ENCODE measurements at regions not wholly inside any gene's neighbourhood (a gene's known extent, or its start where the extent isn't known, plus 50 kb on each side); places are given as distances from the start of the nearest gene placed in this dataset.

- Mint-ChIP-seq H3K9me3 (peaks cover 11% of the 10 kb centered on the region), H3K27me3 (no peaks in the 10 kb centered on the region), H3K36me3 (ENCODE audit: low read depth) (peaks cover 1% of the 10 kb centered on the region), H3K4me3 (no peak overlapping the region), H3K4me1 (no peaks in the 10 kb centered on the region), H3K27ac (no peak overlapping the region)
- POLR2A ChIA-PET, result no interaction called here
- DNase-seq, result no peak
- CTCF ChIA-PET, result no interaction called here
Observed at GRCh38 chr1:60581455-60582220, 500.7 kb upstream of the NFIA start.

- no peak for DNase-seq
- Mint-ChIP-seq H3K9me3 (no peaks in the 10 kb centered on the region), H3K4me1 (no peaks in the 10 kb centered on the region), H3K27ac (no peak overlapping the region), H3K36me3 (ENCODE audit: low read depth) (no peaks in the 10 kb centered on the region), H3K27me3 (no peaks in the 10 kb centered on the region), H3K4me3 (no peak overlapping the region)
- ChIA-PET POLR2A (no interaction called here), CTCF (no interaction called here)
Observed at GRCh38 chr1:60577029-60577428, 503.5 kb upstream of the C1orf87 start.

GRCh38 chr1:60575326-60575977, 501.9 kb upstream of the C1orf87 start:
- POLR2A ChIA-PET, result no interaction called here
- H3K4me1 Mint-ChIP-seq, result no peaks in the 10 kb centered on the region
- no peak for DNase-seq
- no peak overlapping the region for H3K27ac Mint-ChIP-seq
- H3K4me3 Mint-ChIP-seq, result no peak overlapping the region
- H3K27me3 Mint-ChIP-seq, result no peaks in the 10 kb centered on the region
- no peaks in the 10 kb centered on the region for H3K36me3 Mint-ChIP-seq (ENCODE audit: low read depth)
- H3K9me3 Mint-ChIP-seq, result no peaks in the 10 kb centered on the region
- CTCF ChIA-PET, result no interaction called here

- DNase-seq, result no peak
- no peaks in the 10 kb centered on the region for H3K4me1 Mint-ChIP-seq
- no peak overlapping the region for H3K4me3 Mint-ChIP-seq
- ChIA-PET POLR2A (no interaction called here), CTCF (no interaction called here)
- no peaks in the 10 kb centered on the region for H3K27me3 Mint-ChIP-seq
- no peak overlapping the region for H3K27ac Mint-ChIP-seq
- no peaks in the 10 kb centered on the region for H3K36me3 Mint-ChIP-seq (ENCODE audit: low read depth)
- H3K9me3 Mint-ChIP-seq, result no peaks in the 10 kb centered on the region
Observed at GRCh38 chr1:60573726-60574409, 500.3 kb upstream of the C1orf87 start.

- no peak overlapping the region for H3K4me3 Mint-ChIP-seq
- CTCF ChIA-PET, result interaction anchor here (0.6 kb wide), 1 partner anchor 23 kb away, joined by 4 read pairs; no protein-coding TSS in a partner anchor
- no peaks in the 10 kb centered on the region for H3K9me3 Mint-ChIP-seq
- DNase-seq, result no peak
- H3K27me3 Mint-ChIP-seq, result no peaks in the 10 kb centered on the region
- H3K36me3 Mint-ChIP-seq (ENCODE audit: low read depth), result no peaks in the 10 kb centered on the region
- H3K27ac Mint-ChIP-seq, result no peak overlapping the region
- no peaks in the 10 kb centered on the region for H3K4me1 Mint-ChIP-seq
- POLR2A ChIA-PET, result no interaction called here
Observed at GRCh38 chr1:60573121-60573520, 499.6 kb upstream of the C1orf87 start.

GRCh38 chr1:60572378-60572777, 498.8 kb upstream of the C1orf87 start:
- Mint-ChIP-seq H3K27me3 (no peaks in the 10 kb centered on the region), H3K4me1 (no peaks in the 10 kb centered on the region), H3K4me3 (no peak overlapping the region), H3K27ac (no peak overlapping the region), H3K36me3 (ENCODE audit: low read depth) (no peaks in the 10 kb centered on the region), H3K9me3 (no peaks in the 10 kb centered on the region)
- POLR2A ChIA-PET, result no interaction called here
- no peak for DNase-seq
- CTCF ChIA-PET, result no interaction called here

GRCh38 chr1:60571811-60572210, 498.2 kb upstream of the C1orf87 start:
- Mint-ChIP-seq H3K36me3 (ENCODE audit: low read depth) (no peaks in the 10 kb centered on the region), H3K4me3 (no peak overlapping the region), H3K9me3 (no peaks in the 10 kb centered on the region), H3K27ac (no peak overlapping the region), H3K4me1 (no peaks in the 10 kb centered on the region), H3K27me3 (no peaks in the 10 kb centered on the region)
- ChIA-PET CTCF (no interaction called here), POLR2A (no interaction called here)
- DNase-seq, result no peak

GRCh38 chr1:60569189-60569588, 495.6 kb upstream of the C1orf87 start:
- ChIA-PET CTCF (no interaction called here), POLR2A (no interaction called here)
- no peak for DNase-seq
- no peaks in the 10 kb centered on the region for H3K27me3 Mint-ChIP-seq
- no peaks in the 10 kb centered on the region for H3K4me1 Mint-ChIP-seq
- no peak overlapping the region for H3K27ac Mint-ChIP-seq
- no peaks in the 10 kb centered on the region for H3K36me3 Mint-ChIP-seq (ENCODE audit: low read depth)
- H3K4me3 Mint-ChIP-seq, result no peak overlapping the region
- H3K9me3 Mint-ChIP-seq, result no peaks in the 10 kb centered on the region

- no peak for DNase-seq
- Mint-ChIP-seq H3K4me3 (no peak overlapping the region), H3K27me3 (no peaks in the 10 kb centered on the region), H3K4me1 (no peaks in the 10 kb centered on the region), H3K36me3 (ENCODE audit: low read depth) (no peaks in the 10 kb centered on the region), H3K9me3 (no peaks in the 10 kb centered on the region), H3K27ac (no peak overlapping the region)
- ChIA-PET POLR2A (no interaction called here), CTCF (no interaction called here)
Observed at GRCh38 chr1:60567256-60567655, 493.7 kb upstream of the C1orf87 start.

GRCh38 chr1:60564916-60565750, 491.6 kb upstream of the C1orf87 start:
- no peak for DNase-seq
- Mint-ChIP-seq H3K27ac (no peak overlapping the region), H3K4me1 (no peaks in the 10 kb centered on the region), H3K27me3 (no peaks in the 10 kb centered on the region), H3K4me3 (no peak overlapping the region), H3K9me3 (no peaks in the 10 kb centered on the region), H3K36me3 (ENCODE audit: low read depth) (no peaks in the 10 kb centered on the region)
- POLR2A ChIA-PET, result no interaction called here
- CTCF ChIA-PET, result no interaction called here

GRCh38 chr1:60563777-60564535, 490.4 kb upstream of the C1orf87 start:
- Mint-ChIP-seq H3K4me3 (no peak overlapping the region), H3K4me1 (no peaks in the 10 kb centered on the region), H3K9me3 (no peaks in the 10 kb centered on the region), H3K27me3 (no peaks in the 10 kb centered on the region), H3K27ac (no peak overlapping the region), H3K36me3 (ENCODE audit: low read depth) (no peaks in the 10 kb centered on the region)
- ChIA-PET POLR2A (no interaction called here), CTCF (no interaction called here)
- DNase-seq, result no peak

GRCh38 chr1:60562740-60563139, 489.2 kb upstream of the C1orf87 start:
- Mint-ChIP-seq H3K36me3 (ENCODE audit: low read depth) (no peaks in the 10 kb centered on the region), H3K9me3 (no peaks in the 10 kb centered on the region), H3K27me3 (no peaks in the 10 kb centered on the region), H3K4me1 (no peaks in the 10 kb centered on the region), H3K4me3 (no peak overlapping the region), H3K27ac (no peak overlapping the region)
- DNase-seq, result no peak
- ChIA-PET POLR2A (no interaction called here), CTCF (no interaction called here)

Measured in activated CD4-positive, alpha-beta T cell treated with anti-CD3 and anti-CD28 coated beads, Interleukin-2, amount 10 ng/mL, durations not matched to agents 7 days and 5 days (primary cell).